Heart right ventricle (tissue), 16 donors: ENCODE measurements at regions not wholly inside any gene's neighbourhood (a gene's known extent, or its start where the extent isn't known, plus 50 kb on each side); places are given as distances from the start of the nearest gene placed in this dataset.

Experiments used
- ATAC-seq, 8 donors: fragments of 200-7000 bp; cut with Tn5 transposase; one replicate each; pipeline ENCODE4 v1.9.1; 2020; ENCODE audit warnings: mild to moderate bottlenecking in 8 of 8, moderate library complexity in 8 of 8, moderate number of reproducible peaks in 1 of 8
- DNase-seq, 2 donors: peaks; one replicate each; pipeline ENCODE4 v3.0.0-alpha.2; 2020
- H3K27ac ChIP-seq, 10 donors: fragments of 200-600 bp; sonication (generic) in 2 of 10; one replicate each; pipeline versions ENCODE4 v1.5.0 to v1.8.0; 2020 to 2022; ENCODE audit warnings: mild to moderate bottlenecking in 3 of 10
- H3K27me3 ChIP-seq, 7 donors: fragments of 200-600 bp; one replicate each; pipeline ENCODE4 v1.8.0; 2021 to 2022; ENCODE audit warnings: mild to moderate bottlenecking in 2 of 7
- H3K36me3 ChIP-seq, 9 donors: fragments of 200-600 bp; sonication (generic) in 1 of 9; one replicate each; pipeline versions ENCODE4 v1.5.0 to v1.8.0; 2020 to 2022; ENCODE audit warnings: mild to moderate bottlenecking in 2 of 9
- H3K4me1 ChIP-seq, 9 donors: fragments of 200-600 bp; sonication (generic) in 1 of 9; one replicate each; pipeline versions ENCODE4 v1.5.0 to v1.8.0; 2020 to 2022; ENCODE audit warnings: mild to moderate bottlenecking in 4 of 9
- H3K4me3 ChIP-seq, 10 donors: fragments of 200-600 bp; sonication (generic) in 2 of 10; one replicate each; pipeline versions ENCODE4 v1.5.0 to v1.8.0; 2020 to 2022; ENCODE audit warnings: mild to moderate bottlenecking in 7 of 10, moderate library complexity in 2 of 10
- H3K9me3 ChIP-seq, 11 donors: fragments of 200-600 bp in 10 of 11; sonication (generic) in 2 of 11; one replicate each; pipeline versions ENCODE4 v1.5.0 to v1.8.0; 2013 to 2022; ENCODE audit warnings: mild to moderate bottlenecking in 2 of 11, control low read depth in 1 of 11, moderate library complexity in 1 of 11
- WGBS, 2 donors: extraction: QIAGEN DNeasy Blood & Tissue Kit; methylation state at CpG; one replicate each; pipeline ENCODE4 v1.1.7; 2013; ENCODE audit warnings: inconsistent platforms in 1 of 2; 5-methylcytosine and 5-hydroxymethylcytosine counted together
- intact Hi-C, 10 donors: fragments of 100-400 bp; cut with DNase I; formaldehyde crosslinking; loops; one replicate each; pipeline versions ENCODE4 v1.11.1 to v1.14.2; 2022
- TF ChIP-seq, protein P1 (sequence below), 9 donors: fragments of 200-600 bp; sonication (generic) in 2 of 9; IDR thresholded peaks; one replicate each; pipeline versions ENCODE4 v1.5.0 to v1.8.0; 2021 to 2022; ENCODE audit warnings: antibody characterized with exemption in 9 of 9, mild to moderate bottlenecking in 5 of 9, moderate library complexity in 1 of 9
- donor health status: Arrhythmogenic right ventricular cardiomyopathy.
- donor health status: ischemic (EF 13 %, LVEDD 7.1; RV severe dilation, severe dysfunction).
- donor health status: healthy with polysubstance abuse.
- donor health status: DM: no; HTN: yes; CAD: no.
- donor health status: DM: no; HTN: no; CAD: no.
- donor health status: ischemic (EF 25% LVEDD 6.9; RV normal size, moderate dysfunction).
- donor health status: ischemic (EF 25% LVEDD 5.7; RV mildly dilated, moderate dysfunction).
- donor health status: healthy.
- donor health status: DM: yes; HTN: yes; CAD: no.
- donor health status: Ischemic cardiomyopathy.
- donor health status: ischemic (EF 35%, LVEDD 5.7; RV mildly dilated, moderate dysfunction).
- donor health status: nonischemic (EF 11% LVEDD 7.7; RV severe dilation, severe dysfunction).
- donor health status: DM: yes; HTN: yes; CAD: no.
- donor health status: PGD.
- donor health status: ischemic (EF 29% LVEDD 5.4; RV normal size, mild dysfunction).
- donor health status: nonischemic (EF 23%, LVEDD 6.1; RV moderate dilation, normal function).

DNA sequence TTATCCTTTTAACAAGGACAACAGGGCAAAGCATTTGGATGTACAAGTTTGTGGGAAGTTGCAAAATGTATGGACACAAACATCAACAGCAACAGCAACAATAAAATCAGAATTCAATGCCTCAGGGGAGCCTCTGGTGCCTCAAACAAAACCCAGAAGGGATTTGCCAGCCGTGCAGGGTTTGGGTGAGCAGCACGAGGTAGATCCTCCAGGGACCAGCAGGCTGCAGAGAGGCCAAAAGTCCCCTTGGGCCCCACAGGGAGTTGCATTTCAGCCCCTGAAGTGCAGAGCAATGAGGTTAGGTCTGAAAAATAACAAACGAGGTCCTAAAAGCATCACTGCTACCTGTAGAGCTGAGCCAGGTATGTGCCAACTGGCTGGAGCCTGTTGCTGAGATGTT is 51.7 kb upstream of the CPXM2 start:
- H3K9me3 ChIP-seq, result no peaks in the 10 kb centered on the region
- no peak overlapping the region for H3K27ac ChIP-seq
- no peaks in the 10 kb centered on the region for H3K4me1 ChIP-seq
- WGBS, 2 donors, result 60 to 66% methylated on average over 3 of the region's 3 CpGs
- DNase-seq, result no peak
- TF ChIP-seq, protein P1, sequence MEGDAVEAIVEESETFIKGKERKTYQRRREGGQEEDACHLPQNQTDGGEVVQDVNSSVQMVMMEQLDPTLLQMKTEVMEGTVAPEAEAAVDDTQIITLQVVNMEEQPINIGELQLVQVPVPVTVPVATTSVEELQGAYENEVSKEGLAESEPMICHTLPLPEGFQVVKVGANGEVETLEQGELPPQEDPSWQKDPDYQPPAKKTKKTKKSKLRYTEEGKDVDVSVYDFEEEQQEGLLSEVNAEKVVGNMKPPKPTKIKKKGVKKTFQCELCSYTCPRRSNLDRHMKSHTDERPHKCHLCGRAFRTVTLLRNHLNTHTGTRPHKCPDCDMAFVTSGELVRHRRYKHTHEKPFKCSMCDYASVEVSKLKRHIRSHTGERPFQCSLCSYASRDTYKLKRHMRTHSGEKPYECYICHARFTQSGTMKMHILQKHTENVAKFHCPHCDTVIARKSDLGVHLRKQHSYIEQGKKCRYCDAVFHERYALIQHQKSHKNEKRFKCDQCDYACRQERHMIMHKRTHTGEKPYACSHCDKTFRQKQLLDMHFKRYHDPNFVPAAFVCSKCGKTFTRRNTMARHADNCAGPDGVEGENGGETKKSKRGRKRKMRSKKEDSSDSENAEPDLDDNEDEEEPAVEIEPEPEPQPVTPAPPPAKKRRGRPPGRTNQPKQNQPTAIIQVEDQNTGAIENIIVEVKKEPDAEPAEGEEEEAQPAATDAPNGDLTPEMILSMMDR (IDR thresholded peaks at IDR 0.05), result no peak
- peaks cover 0 to 16% (median 0%) of the 10 kb centered on the region in 7 donors for H3K27me3 ChIP-seq
- H3K4me3 ChIP-seq, result no peak overlapping the region
- H3K36me3 ChIP-seq, result no peaks in the 10 kb centered on the region
- no peak for ATAC-seq
- intact Hi-C loops, result no loop called here

DNA sequence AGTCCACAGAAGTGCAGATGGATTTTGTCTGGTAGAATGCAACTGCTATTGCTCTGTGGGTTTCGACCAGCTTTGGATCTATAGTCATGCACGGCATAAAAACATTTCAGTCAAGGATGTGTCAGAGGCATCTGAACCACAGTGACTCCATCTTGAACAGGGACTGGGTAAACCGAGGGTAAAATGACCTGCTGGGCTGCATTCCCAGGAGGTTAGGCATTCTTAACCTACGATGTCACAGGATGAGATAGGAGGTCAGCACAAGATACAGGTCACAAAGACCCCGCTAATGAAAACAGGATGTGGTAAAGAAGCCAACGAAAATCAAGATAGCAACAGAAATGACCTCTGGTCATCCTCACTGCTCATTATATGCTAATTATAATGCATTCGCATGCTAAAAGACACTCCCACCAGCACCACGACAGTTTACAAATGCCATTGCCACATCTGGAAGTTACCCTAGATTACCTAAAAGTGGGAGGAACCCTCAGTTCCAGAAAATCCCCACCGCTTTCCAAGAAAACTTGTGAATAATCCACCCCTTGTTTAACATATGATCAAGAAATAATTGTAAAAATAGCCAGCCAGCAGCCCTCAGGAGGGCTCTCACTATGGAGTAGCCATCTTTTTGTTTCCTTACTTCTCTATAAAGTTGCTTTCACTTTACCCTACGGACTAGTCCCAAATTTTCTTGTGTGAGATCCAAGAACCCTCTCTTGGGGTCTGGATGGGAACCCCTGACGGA is 50.7 kb upstream of the CPXM2 start:
- ATAC-seq (no peak), DNase-seq (no peak)
- Histone ChIP-seq H3K27ac (no peak overlapping the region), H3K36me3 (no peaks in the 10 kb centered on the region), H3K4me1 (no peaks in the 10 kb centered on the region), H3K9me3 (no peaks in the 10 kb centered on the region), H3K4me3 (no peak overlapping the region), H3K27me3 (peaks cover 0 to 8% (median 0%) of the 10 kb centered on the region in 7 donors)
- TF ChIP-seq, protein P1 (IDR thresholded peaks at IDR 0.05), result no peak
- WGBS, 2 donors, result 45 to 52% methylated on average over 11 of the region's 11 CpGs
- intact Hi-C loops, result no loop called here
